ENCODE measurements at regions not wholly inside any gene's neighbourhood (a gene's known extent, or its start where the extent isn't known, plus 50 kb on each side); places are given as distances from the start of the nearest gene placed in this dataset.

- no peak for DNase-seq (ENCODE audit: low read depth, low spot score)
These were observed 101.5 kb downstream of the KCTD15 start for GRCh38 chr19:33898062-33898677.

- DNase-seq (ENCODE audit: low read depth, low spot score): no peak
These were observed 104.1 kb downstream of the KCTD15 start for GRCh38 chr19:33900817-33901216.

- DNase-seq (ENCODE audit: low read depth, low spot score): no peak
These were observed 105.7 kb downstream of the KCTD15 start for GRCh38 chr19:33902395-33902794.

GRCh38 chr19:33902802-33903488 lies 106.3 kb downstream of the KCTD15 start:
- DNase-seq (ENCODE audit: low read depth, low spot score): no peak

GRCh38 chr19:33903489-33903850 lies 106.8 kb downstream of the KCTD15 start:
- DNase-seq (ENCODE audit: low read depth, low spot score): no peak

GRCh38 chr19:33904681-33905080 lies 108.0 kb downstream of the KCTD15 start:
- peak; percentile 55 for DNase-seq (ENCODE audit: low read depth, low spot score)

GRCh38 chr19:33905473-33905936 lies 108.8 kb downstream of the KCTD15 start:
- no peak for DNase-seq (ENCODE audit: low read depth, low spot score)

- no peak for DNase-seq (ENCODE audit: low read depth, low spot score)
These were observed 109.4 kb downstream of the KCTD15 start for GRCh38 chr19:33905937-33906577.

- DNase-seq (ENCODE audit: low read depth, low spot score): no peak
These were observed 110.1 kb downstream of the KCTD15 start for GRCh38 chr19:33906578-33907335.

- no peak for DNase-seq (ENCODE audit: low read depth, low spot score)
These were observed 114.3 kb downstream of the KCTD15 start for GRCh38 chr19:33910922-33911321.

GRCh38 chr19:33914599-33914998 lies 117.9 kb downstream of the KCTD15 start:
- no peak for DNase-seq (ENCODE audit: low read depth, low spot score)

GRCh38 chr19:33916792-33917191 lies 120.1 kb downstream of the KCTD15 start:
- no peak for DNase-seq (ENCODE audit: low read depth, low spot score)

- no peak for DNase-seq (ENCODE audit: low read depth, low spot score)
These were observed 122.6 kb downstream of the KCTD15 start for GRCh38 chr19:33919291-33919690.

GRCh38 chr19:33921165-33921564 lies 124.5 kb downstream of the KCTD15 start:
- DNase-seq (ENCODE audit: low read depth, low spot score): no peak

- no peak for DNase-seq (ENCODE audit: low read depth, low spot score)
These were observed 129.6 kb downstream of the KCTD15 start for GRCh38 chr19:33926306-33926705.

- no peak for DNase-seq (ENCODE audit: low read depth, low spot score)
These were observed 131.3 kb downstream of the KCTD15 start for GRCh38 chr19:33927789-33928457.

GRCh38 chr19:33928458-33928950 lies 131.8 kb downstream of the KCTD15 start:
- DNase-seq (ENCODE audit: low read depth, low spot score): no peak

GRCh38 chr19:33933931-33934330 lies 137.3 kb downstream of the KCTD15 start:
- no peak for DNase-seq (ENCODE audit: low read depth, low spot score)

GRCh38 chr19:33938821-33939220 lies 142.2 kb downstream of the KCTD15 start:
- DNase-seq (ENCODE audit: low read depth, low spot score): no peak

- DNase-seq (ENCODE audit: low read depth, low spot score): no peak
These were observed 144.5 kb downstream of the KCTD15 start for GRCh38 chr19:33941133-33941532.

- DNase-seq (ENCODE audit: low read depth, low spot score): peak; percentile 22
These were observed 150.0 kb downstream of the KCTD15 start for GRCh38 chr19:33946535-33947264.

Data from brain pericyte (primary cell).